Fibroblast of the aortic adventitia (primary cell): ENCODE measurements at regions not wholly inside any gene's neighbourhood (a gene's known extent, or its start where the extent isn't known, plus 50 kb on each side); places are given as distances from the start of the nearest gene placed in this dataset.

Experiments
- DNase-seq: peaks from one replicate; pipeline ENCODE4 v3.0.0-alpha.2; 2010; ENCODE audit warnings: low read depth
- H3K4me3 ChIP-seq: 2 replicates; pipeline ENCODE4 v1.5.1; 2011; ENCODE audit warnings: low read depth, mild to moderate bottlenecking, control low read depth, low read length, moderate library complexity
- TF ChIP-seq, protein P1 (sequence below): IDR thresholded peaks from 2 replicates; pipeline ENCODE4 v1.5.1; 2011; ENCODE audit warnings: mild to moderate bottlenecking, low read length, control low read depth, inconsistent platforms; ENCODE audit not compliant: insufficient read depth

GRCh38 chr6:54717849-54718455 lies 128.6 kb upstream of the FAM83B start:
- TF ChIP-seq, protein P1, sequence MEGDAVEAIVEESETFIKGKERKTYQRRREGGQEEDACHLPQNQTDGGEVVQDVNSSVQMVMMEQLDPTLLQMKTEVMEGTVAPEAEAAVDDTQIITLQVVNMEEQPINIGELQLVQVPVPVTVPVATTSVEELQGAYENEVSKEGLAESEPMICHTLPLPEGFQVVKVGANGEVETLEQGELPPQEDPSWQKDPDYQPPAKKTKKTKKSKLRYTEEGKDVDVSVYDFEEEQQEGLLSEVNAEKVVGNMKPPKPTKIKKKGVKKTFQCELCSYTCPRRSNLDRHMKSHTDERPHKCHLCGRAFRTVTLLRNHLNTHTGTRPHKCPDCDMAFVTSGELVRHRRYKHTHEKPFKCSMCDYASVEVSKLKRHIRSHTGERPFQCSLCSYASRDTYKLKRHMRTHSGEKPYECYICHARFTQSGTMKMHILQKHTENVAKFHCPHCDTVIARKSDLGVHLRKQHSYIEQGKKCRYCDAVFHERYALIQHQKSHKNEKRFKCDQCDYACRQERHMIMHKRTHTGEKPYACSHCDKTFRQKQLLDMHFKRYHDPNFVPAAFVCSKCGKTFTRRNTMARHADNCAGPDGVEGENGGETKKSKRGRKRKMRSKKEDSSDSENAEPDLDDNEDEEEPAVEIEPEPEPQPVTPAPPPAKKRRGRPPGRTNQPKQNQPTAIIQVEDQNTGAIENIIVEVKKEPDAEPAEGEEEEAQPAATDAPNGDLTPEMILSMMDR: peak; percentile 92
- peak; percentile 63 for DNase-seq
- no peak overlapping the region for H3K4me3 ChIP-seq

GRCh38 chr6:54718541-54719023 lies 128.0 kb upstream of the FAM83B start:
- no peak overlapping the region for H3K4me3 ChIP-seq
- DNase-seq: no peak
- TF ChIP-seq, protein P1: no peak

- H3K4me3 ChIP-seq: no peak overlapping the region
- TF ChIP-seq, protein P1: no peak
- DNase-seq: no peak
These were observed 127.4 kb upstream of the FAM83B start for GRCh38 chr6:54719131-54719530.

GRCh38 chr6:54719633-54720032 lies 126.9 kb upstream of the FAM83B start:
- DNase-seq: no peak
- H3K4me3 ChIP-seq: no peak overlapping the region
- TF ChIP-seq, protein P1: no peak

DNA sequence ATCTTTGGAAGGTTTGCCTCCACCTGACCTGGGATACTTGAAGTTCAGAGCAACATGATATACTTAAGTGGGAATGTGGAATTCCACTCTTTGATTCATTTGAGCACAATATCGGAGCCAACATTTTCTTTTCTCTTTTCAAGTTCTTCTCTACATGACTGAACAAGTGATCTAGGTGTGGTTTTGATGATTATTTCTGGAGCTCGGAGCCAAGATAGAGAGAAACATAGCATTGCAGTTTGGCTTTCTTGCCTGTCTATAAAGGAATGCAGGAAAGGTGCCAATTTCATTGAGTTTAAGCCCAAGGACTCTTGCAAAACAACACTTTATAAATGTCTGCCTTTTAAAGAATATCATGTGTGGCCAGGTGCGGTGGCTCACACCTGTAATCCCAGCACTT lies 124.2 kb upstream of the FAM83B start:
- H3K4me3 ChIP-seq: no peak overlapping the region
- TF ChIP-seq, protein P1: no peak
- peak; percentile 19 for DNase-seq

- DNase-seq: no peak
- TF ChIP-seq, protein P1: no peak
- no peak overlapping the region for H3K4me3 ChIP-seq
These were observed 116.9 kb upstream of the FAM83B start for GRCh38 chr6:54729716-54730115.
